GM12878 (cell line): ENCODE measurements at regions not wholly inside any gene's neighbourhood (a gene's known extent, or its start where the extent isn't known, plus 50 kb on each side); places are given as distances from the start of the nearest gene placed in this dataset.

Experiments
- BACH1 ChIP-seq: fragments of 450-650 bp; IDR thresholded peaks from 2 replicates; pipeline ENCODE4 v1.6.1; 2017; ENCODE audit warnings: mild to moderate bottlenecking, borderline replicate concordance
- BHLHE40 ChIP-seq, 2 experiments: fragments of 450-650 bp in 1 of 2; IDR thresholded peaks; 2 replicates each; pipeline ENCODE4 v1.6.1; 2011 to 2017; ENCODE audit warnings: low read depth in 2 of 2, borderline replicate concordance in 1 of 2, improper control_type of control experiment in 1 of 2, low read length in 1 of 2, mild to moderate bottlenecking in 1 of 2
- CHD2 ChIP-seq: IDR thresholded peaks from 2 replicates; pipeline ENCODE4 v1.6.1; 2011; ENCODE audit warnings: low read depth, low read length, improper control_type of control experiment, borderline replicate concordance
- CREB1 ChIP-seq: IDR thresholded peaks from 2 replicates; pipeline ENCODE4 v1.6.1; 2012; ENCODE audit warnings: low read depth, mild to moderate bottlenecking, inconsistent platforms
- CTCF ChIP-seq, 3 experiments: IDR thresholded peaks in 2 of 3; conservative IDR thresholded peaks in 1 of 3; 2 replicates each; pipeline ENCODE4 v1.5.1; 2011; ENCODE audit warnings: low read depth in 3 of 3, low read length in 3 of 3, mild to moderate bottlenecking in 3 of 3, control low read depth in 2 of 3, moderate library complexity in 2 of 3, inconsistent platforms in 1 of 3, mixed read lengths in 1 of 3; ENCODE audit not compliant: control insufficient read depth in 2 of 3, insufficient read depth in 1 of 3; ENCODE audit errors: extremely low read depth in 1 of 3
- MYC ChIP-seq: IDR thresholded peaks from 2 replicates; pipeline ENCODE4 v1.6.1; 2011; ENCODE audit warnings: mild to moderate bottlenecking, low read length, moderate library complexity, inconsistent platforms; ENCODE audit not compliant: insufficient read depth, insufficient replicate concordance, insufficient read length, severe bottlenecking
- POLR2A ChIP-seq: IDR thresholded peaks from 2 replicates; pipeline ENCODE4 v1.6.1; 2011; ENCODE audit warnings: low read depth, mild to moderate bottlenecking, low read length
- SMAD5 ChIP-seq: IDR thresholded peaks from 2 replicates; pipeline ENCODE4 v1.6.1; 2016; ENCODE audit warnings: antibody characterized with exemption, low read depth
- ZZZ3 ChIP-seq: IDR thresholded peaks from 2 replicates; pipeline ENCODE4 v1.6.1; 2011; ENCODE audit warnings: low read depth; ENCODE audit not compliant: control insufficient read depth, insufficient read length
- TF ChIP-seq, protein P1 (sequence below): IDR thresholded peaks from 2 replicates; pipeline ENCODE4 v1.6.1; 2012; ENCODE audit warnings: low read depth, low read length, improper control_type of control experiment

- TF ChIP-seq, protein P1, sequence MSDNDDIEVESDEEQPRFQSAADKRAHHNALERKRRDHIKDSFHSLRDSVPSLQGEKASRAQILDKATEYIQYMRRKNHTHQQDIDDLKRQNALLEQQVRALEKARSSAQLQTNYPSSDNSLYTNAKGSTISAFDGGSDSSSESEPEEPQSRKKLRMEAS = no peak
- TF ChIP-seq CTCF (IDR thresholded peaks at IDR 0.05 in 2 of 3, conservative IDR thresholded peaks at IDR 0.05 in 1 of 3; ENCODE audit: control insufficient read depth in 2 of 3, extremely low read depth in 1 of 3, insufficient read depth in 1 of 3, low read depth in 3 of 3, low read length in 3 of 3) = no peak
- no peak for TF ChIP-seq CREB1
- no peak for TF ChIP-seq ZZZ3
- no peak for TF ChIP-seq POLR2A
- TF ChIP-seq CHD2 = no peak
- TF ChIP-seq BACH1 = no peak
- no peak for TF ChIP-seq BHLHE40 (IDR thresholded peaks at IDR 0.05; ENCODE audit: borderline replicate concordance in 1 of 2, low read depth in 2 of 2, low read length in 1 of 2)
- no peak for TF ChIP-seq MYC
- TF ChIP-seq SMAD5 = no peak
Measured at GRCh38 chr13:53121919-53122318, 93.3 kb downstream of the OLFM4 start.
